CD1c-positive myeloid dendritic cell (primary cell): ENCODE measurements at regions not wholly inside any gene's neighbourhood (a gene's known extent, or its start where the extent isn't known, plus 50 kb on each side); places are given as distances from the start of the nearest gene placed in this dataset.
"Not testable (repeated sequence)": the region's sequence is repeated elsewhere in the genome, so short reads cannot be mapped to it uniquely, and the experiment has no call there.

ENCODE experiments used
- DNase-seq: peaks from one replicate; pipeline ENCODE4 v3.0.0-alpha.2; 2016; ENCODE audit errors: extremely low spot score

GRCh38 chr7:155395176-155395797 is 62.6 kb upstream of the EN2 start:
- DNase-seq: no peak

DNA sequence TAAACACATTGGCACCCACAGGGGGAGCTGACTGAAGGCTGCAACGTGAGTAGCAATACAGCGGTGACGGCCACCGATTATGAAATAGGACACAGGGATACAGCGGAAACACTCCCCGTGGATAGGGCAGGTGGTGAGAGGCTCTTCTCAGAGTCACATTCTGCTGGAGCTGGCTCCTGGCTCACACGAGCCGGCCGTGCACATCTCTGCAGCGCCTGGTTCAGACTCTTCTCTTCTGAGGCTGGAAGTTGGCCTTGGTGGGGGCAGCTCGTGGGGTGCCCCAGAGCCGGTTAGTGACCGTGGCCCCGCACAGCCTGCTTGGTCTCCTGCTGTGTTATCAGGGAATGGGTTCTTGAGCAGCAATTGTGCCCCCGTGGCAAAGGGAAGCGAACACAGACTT is 61.3 kb upstream of the EN2 start:
- DNase-seq: no peak

DNA sequence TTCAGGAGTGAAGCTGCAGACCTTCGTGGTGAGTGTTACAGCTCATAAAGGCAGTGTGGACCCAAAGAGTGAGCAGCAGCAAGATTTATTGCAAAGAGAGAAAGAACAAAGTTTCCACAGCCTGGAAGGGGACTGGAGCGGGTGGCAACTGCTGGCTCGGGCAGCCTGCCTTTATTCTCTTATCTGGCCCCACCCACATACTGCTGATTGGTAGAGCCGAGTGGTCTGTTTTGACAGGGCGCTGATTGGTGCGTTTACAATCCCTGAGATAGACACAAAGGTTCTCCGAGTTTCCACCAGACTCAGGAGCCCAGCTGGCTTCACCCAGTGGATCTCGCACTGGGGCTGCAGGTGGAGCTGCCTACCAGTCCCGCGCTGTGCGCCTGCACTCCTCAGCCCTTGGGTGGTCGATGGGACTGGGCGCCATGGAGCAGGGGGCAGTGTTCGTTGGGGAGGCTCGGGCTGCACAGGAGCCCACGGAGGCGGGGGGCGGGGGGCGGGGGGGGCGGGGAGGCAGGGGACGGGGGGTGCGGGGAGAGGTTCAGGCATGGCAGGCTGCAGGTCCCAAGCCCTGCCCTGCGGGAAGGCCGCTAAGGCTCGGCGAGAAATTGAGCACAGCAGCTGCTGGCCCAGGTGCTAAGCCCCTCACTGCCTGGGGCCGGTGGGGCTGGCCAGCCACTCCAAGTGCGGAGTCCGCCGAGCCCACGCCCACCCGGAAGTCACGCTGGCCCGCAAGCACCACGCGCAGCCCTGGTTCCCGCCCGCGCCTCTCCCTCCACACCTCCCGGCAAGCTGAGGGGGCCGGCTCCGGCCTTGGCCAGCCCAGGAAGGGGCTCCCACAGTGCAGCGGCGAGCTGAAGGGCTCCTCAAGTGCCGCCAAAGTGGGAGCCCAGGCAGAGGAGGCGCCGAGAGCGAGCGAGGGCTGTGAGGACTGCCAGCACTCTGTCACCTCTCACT is 59.9 kb upstream of the EN2 start:
- DNase-seq: not testable (repeated sequence)

GRCh38 chr7:155398944-155399343 is 59.0 kb upstream of the EN2 start:
- no peak for DNase-seq

DNA sequence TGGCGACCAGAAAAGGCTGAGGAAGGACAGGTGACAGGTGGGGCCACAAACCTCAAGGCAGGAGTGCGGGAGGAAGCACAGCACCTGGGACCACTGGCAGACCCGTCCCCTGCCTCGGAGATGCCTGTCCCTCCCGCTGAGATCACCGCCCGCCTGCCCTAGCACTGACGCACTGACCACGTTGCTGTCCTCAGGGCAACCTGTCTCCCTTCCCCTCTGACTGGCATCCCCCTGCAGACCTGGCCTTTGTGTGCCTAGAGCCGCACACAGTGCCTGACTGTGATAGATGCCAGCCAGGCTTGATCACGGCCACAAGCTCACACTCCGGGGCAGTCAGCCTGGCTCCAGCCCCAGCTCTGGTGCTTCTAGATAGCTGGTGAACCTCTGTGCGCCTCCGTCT is 58.4 kb upstream of the EN2 start:
- DNase-seq: no peak

GRCh38 chr7:155401231-155401630 is 56.7 kb upstream of the EN2 start:
- DNase-seq: no peak

- no peak for DNase-seq
Observed at GRCh38 chr7:155401884-155402283, 56.0 kb upstream of the EN2 start.

GRCh38 chr7:155402941-155403340 is 55.0 kb upstream of the EN2 start:
- DNase-seq: no peak

GRCh38 chr7:155404976-155405375 is 53.0 kb upstream of the EN2 start:
- no peak for DNase-seq

DNA sequence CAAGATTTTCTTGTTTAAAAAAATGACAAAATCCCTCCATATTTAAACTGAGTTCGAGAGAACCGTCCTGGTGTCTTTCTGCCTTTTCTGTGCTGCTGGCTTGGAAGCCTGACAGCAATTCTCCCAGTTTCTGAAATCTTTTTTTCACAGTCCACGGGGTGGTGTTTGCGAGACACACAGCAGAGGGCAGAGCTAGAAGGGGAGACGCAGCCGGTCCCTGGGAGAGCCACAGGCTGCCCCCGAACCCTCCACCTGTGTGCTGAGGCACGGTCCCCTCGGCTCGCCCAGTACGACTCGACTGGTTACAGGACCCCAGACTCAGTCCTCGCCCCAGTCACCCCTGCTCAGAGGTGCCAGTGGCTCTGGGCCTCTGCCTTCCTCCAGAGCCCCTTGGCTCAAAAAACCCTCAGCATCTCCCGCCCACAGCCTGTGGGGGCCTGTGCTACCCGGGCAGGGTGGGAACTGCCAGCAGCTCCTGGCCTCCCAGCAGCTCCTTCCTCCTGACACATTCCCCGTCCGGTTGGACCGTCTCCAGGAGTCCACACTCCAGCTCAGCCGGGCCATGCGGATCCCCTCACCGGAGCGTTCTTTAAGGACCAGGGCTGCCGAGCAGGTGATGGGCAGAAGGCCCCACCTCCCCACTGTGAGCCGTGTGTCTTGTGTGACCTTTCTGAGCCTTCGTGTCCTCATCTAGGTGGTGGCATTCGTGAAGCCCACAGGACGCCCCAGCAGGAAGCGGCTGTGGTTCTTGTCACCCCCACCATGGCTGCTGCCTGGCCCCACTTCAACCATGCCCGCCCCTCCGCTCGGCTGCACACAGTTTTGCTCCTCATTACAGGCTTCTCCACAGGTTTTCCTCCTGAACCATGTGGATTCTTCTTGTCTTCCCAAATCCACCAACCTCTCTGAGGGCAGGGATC is 52.3 kb upstream of the EN2 start:
- DNase-seq: no peak

- DNase-seq: no peak
Observed at GRCh38 chr7:155407799-155408198, 50.1 kb upstream of the EN2 start.
